H1 (cell line): ENCODE measurements at regions not wholly inside any gene's neighbourhood (a gene's known extent, or its start where the extent isn't known, plus 50 kb on each side); places are given as distances from the start of the nearest gene placed in this dataset.

Experiments used
- CREB1 ChIP-seq: IDR thresholded peaks from 2 replicates; pipeline ENCODE4 v1.6.1; 2012; ENCODE audit warnings: inconsistent platforms
- EZH2 ChIP-seq: fragments of 200-600 bp; sonication (generic); IDR thresholded peaks from 2 replicates; pipeline ENCODE4 v1.7.1; 2012; ENCODE audit warnings: low read depth, mild to moderate bottlenecking, moderate library complexity, low read length, inconsistent platforms; ENCODE audit not compliant: severe bottlenecking
- POLR2AphosphoS5 ChIP-seq: IDR thresholded peaks from 2 replicates; pipeline ENCODE4 v1.6.1; 2011; ENCODE audit warnings: low read depth, low read length
- TF ChIP-seq, protein P1 (sequence below), 3 experiments: IDR thresholded peaks; 1 replicate in 2 of 3; 2 replicates in 1 of 3; pipeline versions ENCODE4 v1.5.1 to v1.6.1; 2011; ENCODE audit warnings: low read length in 3 of 3, mild to moderate bottlenecking in 3 of 3, inconsistent platforms in 2 of 3, low read depth in 1 of 3, moderate library complexity in 1 of 3; ENCODE audit not compliant: insufficient read depth in 1 of 3; ENCODE audit errors: control extremely low read depth in 1 of 3
- TF ChIP-seq, protein P2 (sequence below): IDR thresholded peaks from 2 replicates; pipeline ENCODE4 v1.6.1; 2012; ENCODE audit warnings: low read length, inconsistent platforms

DNA sequence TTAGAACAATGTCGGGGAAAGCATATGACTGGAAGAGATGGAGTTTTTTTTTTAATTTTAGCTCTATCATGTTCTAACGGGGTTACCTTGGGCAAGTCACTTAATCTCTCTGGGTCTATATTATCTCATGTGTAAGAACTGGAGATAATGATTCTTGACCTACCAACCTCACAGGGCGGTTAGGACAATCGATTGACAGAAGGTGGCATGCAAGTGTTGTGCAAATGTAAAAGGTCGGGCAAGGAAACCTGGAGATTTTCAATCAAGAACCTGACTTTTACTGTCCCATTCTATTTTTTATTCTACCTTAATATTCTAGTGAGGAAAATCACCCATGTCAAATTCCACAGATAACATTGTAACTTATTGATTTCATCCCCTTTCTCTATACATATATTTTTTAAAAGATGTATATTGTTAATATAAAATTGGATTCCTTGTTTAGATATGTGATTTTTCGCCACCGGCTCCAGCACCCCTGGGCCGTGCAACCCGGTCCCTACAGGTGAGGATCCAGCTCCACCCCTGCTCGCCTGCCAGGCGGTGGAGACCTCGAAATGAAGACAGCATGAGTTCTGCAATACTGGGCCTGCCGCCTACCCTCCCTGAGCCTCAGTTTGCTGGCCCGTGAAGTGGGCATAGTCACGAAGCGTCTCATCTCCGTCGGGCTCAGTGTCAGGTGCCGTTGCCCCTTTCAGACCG, 497.6 kb upstream of the PHF14 start:
- no peak for TF ChIP-seq POLR2AphosphoS5
- no peak for TF ChIP-seq CREB1
- TF ChIP-seq, protein P1, sequence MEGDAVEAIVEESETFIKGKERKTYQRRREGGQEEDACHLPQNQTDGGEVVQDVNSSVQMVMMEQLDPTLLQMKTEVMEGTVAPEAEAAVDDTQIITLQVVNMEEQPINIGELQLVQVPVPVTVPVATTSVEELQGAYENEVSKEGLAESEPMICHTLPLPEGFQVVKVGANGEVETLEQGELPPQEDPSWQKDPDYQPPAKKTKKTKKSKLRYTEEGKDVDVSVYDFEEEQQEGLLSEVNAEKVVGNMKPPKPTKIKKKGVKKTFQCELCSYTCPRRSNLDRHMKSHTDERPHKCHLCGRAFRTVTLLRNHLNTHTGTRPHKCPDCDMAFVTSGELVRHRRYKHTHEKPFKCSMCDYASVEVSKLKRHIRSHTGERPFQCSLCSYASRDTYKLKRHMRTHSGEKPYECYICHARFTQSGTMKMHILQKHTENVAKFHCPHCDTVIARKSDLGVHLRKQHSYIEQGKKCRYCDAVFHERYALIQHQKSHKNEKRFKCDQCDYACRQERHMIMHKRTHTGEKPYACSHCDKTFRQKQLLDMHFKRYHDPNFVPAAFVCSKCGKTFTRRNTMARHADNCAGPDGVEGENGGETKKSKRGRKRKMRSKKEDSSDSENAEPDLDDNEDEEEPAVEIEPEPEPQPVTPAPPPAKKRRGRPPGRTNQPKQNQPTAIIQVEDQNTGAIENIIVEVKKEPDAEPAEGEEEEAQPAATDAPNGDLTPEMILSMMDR (IDR thresholded peaks at IDR 0.05; ENCODE audit: control extremely low read depth in 1 of 3, insufficient read depth in 1 of 3, low read depth in 1 of 3, low read length in 3 of 3): peak in 2 of 3 experiments; percentile 5 to 32; a peak in 2 of 4 replicates
- no peak for TF ChIP-seq EZH2
- TF ChIP-seq, protein P2, sequence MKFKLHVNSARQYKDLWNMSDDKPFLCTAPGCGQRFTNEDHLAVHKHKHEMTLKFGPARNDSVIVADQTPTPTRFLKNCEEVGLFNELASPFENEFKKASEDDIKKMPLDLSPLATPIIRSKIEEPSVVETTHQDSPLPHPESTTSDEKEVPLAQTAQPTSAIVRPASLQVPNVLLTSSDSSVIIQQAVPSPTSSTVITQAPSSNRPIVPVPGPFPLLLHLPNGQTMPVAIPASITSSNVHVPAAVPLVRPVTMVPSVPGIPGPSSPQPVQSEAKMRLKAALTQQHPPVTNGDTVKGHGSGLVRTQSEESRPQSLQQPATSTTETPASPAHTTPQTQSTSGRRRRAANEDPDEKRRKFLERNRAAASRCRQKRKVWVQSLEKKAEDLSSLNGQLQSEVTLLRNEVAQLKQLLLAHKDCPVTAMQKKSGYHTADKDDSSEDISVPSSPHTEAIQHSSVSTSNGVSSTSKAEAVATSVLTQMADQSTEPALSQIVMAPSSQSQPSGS: no peak
